K562 (cell line): ENCODE measurements at regions not wholly inside any gene's neighbourhood (a gene's known extent, or its start where the extent isn't known, plus 50 kb on each side); places are given as distances from the start of the nearest gene placed in this dataset.

Experiments
- HDAC2 ChIP-seq: fragments of 450-650 bp; IDR thresholded peaks from 2 replicates; pipeline ENCODE4 v1.6.1; 2016; ENCODE audit warnings: mild to moderate bottlenecking
- HMGXB4 ChIP-seq: sonication (generic); formaldehyde crosslinking; IDR thresholded peaks from 2 replicates; pipeline ENCODE4 v1.8.1; 2023; ENCODE audit warnings: mild to moderate bottlenecking, missing genetic modification reagents

- TF ChIP-seq HDAC2 = no peak
- no peak for TF ChIP-seq HMGXB4 (CRISPR knock-in tag)
These were observed 101.3 kb upstream of the ANO1 start for GRCh38 chr11:69976794-69977193.
